Endothelial cell of umbilical vein (primary cell): ENCODE measurements at regions not wholly inside any gene's neighbourhood (a gene's known extent, or its start where the extent isn't known, plus 50 kb on each side); places are given as distances from the start of the nearest gene placed in this dataset.
A peak's percentile ranks its signal among the peaks of the same experiment; 100 is the strongest.

Experiments
- BruUV-seq: library from RNA; stranded (reverse); fragments of 400-500 nt; replicated peaks from 2 replicates; lab custom pipeline; 2021; lab: Mats Ljungman, UMichigan
- CTCF ChIA-PET: fragments of 300-600, 350-600 bp; sonication (Branson Sonifier 250); formaldehyde crosslinking; loops from one replicate; lab custom pipeline; 2021; ENCODE audit warnings: antibody characterized with exemption, inconsistent platforms; lab: Charles Lee
- POLR2A ChIA-PET: fragments of 300-600, 350-600 bp; sonication (Branson Sonifier 250); formaldehyde crosslinking; loops from one replicate; lab custom pipeline; 2021; ENCODE audit warnings: antibody characterized with exemption, inconsistent platforms; lab: Charles Lee
- DNase-seq: peaks from one replicate; pipeline ENCODE4 v3.0.0-alpha.2; 2011; ENCODE audit warnings: low read depth, low spot score
- FAIRE-seq: peaks from 2 replicates; lab custom pipeline; 2011; peaks lifted over from hg19 to GRCh38; lab: Jason Lieb, UNC
- H2AFZ ChIP-seq: 2 replicates; pipeline ENCODE4 v1.6.0; 2012; ENCODE audit warnings: low read depth, low read length, control low read depth, inconsistent platforms
- H3K27ac ChIP-seq: 2 replicates; pipeline ENCODE4 v1.5.1; 2011; ENCODE audit warnings: low read depth, mild to moderate bottlenecking, control low read depth, low read length, moderate library complexity; ENCODE audit not compliant: insufficient read depth
- H3K27me3 ChIP-seq, 2 experiments: 2 replicates each; pipeline versions ENCODE4 v1.6.0 to v1.6.1; 2011; ENCODE audit warnings: low read length in 2 of 2, mixed read lengths in 1 of 2; ENCODE audit not compliant: control insufficient read depth in 2 of 2, insufficient read depth in 2 of 2
- H3K36me3 ChIP-seq, 2 experiments: 2 replicates in 1 of 2; 3 replicates in 1 of 2; pipeline ENCODE4 v1.5.1; 2011; ENCODE audit warnings: low read length in 2 of 2, mild to moderate bottlenecking in 1 of 2, moderate library complexity in 1 of 2; ENCODE audit not compliant: control insufficient read depth in 2 of 2, insufficient read depth in 2 of 2; ENCODE audit errors: extremely low read depth in 1 of 2
- H3K4me1 ChIP-seq: 3 replicates; pipeline ENCODE4 v1.5.1; 2011; ENCODE audit warnings: mild to moderate bottlenecking, low read length; ENCODE audit not compliant: control insufficient read depth, insufficient read depth; ENCODE audit errors: extremely low read depth
- H3K4me2 ChIP-seq: 2 replicates; pipeline ENCODE4 v1.6.1; 2011; ENCODE audit warnings: low read length, control low read depth, mixed read lengths; ENCODE audit not compliant: insufficient read depth
- H3K4me3 ChIP-seq, 3 experiments: fragments of 200-600 bp in 1 of 3; sonication (generic), shearing (Covaris generic) in 1 of 3; replicated peaks in 1 of 3; 2 replicates each; pipeline ENCODE4 v1.5.1; 2011 to 2016; ENCODE audit warnings: control low read depth in 3 of 3, low read length in 3 of 3, mild to moderate bottlenecking in 2 of 3, inconsistent platforms in 1 of 3, low read depth in 1 of 3, moderate library complexity in 1 of 3; ENCODE audit not compliant: insufficient read depth in 1 of 3
- H3K79me2 ChIP-seq: 2 replicates; pipeline ENCODE4 v1.6.0; 2012; ENCODE audit warnings: low read length, inconsistent platforms; ENCODE audit not compliant: control insufficient read depth, insufficient read depth
- H3K9ac ChIP-seq: replicated peaks from 2 replicates; pipeline ENCODE3; 2011; ENCODE audit warnings: low read length, control low read depth; ENCODE audit not compliant: insufficient read depth; ENCODE audit errors: extremely low read depth
- H3K9me1 ChIP-seq: replicated peaks from 3 replicates; pipeline ENCODE4 v1.6.0; 2011; ENCODE audit warnings: mild to moderate bottlenecking, low read length; ENCODE audit not compliant: control insufficient read depth, insufficient read depth; ENCODE audit errors: extremely low read depth
- H3K9me3 ChIP-seq: replicated peaks from 2 replicates; pipeline ENCODE4 v1.5.1; 2012; ENCODE audit warnings: low read length, inconsistent platforms; ENCODE audit not compliant: control insufficient read depth, insufficient read depth
- H4K20me1 ChIP-seq: replicated peaks from 2 replicates; pipeline ENCODE3; 2011; ENCODE audit warnings: mild to moderate bottlenecking, low read length; ENCODE audit not compliant: control insufficient read depth, insufficient read depth; ENCODE audit errors: extremely low read depth
- EZH2 ChIP-seq: IDR thresholded peaks from 2 replicates; pipeline ENCODE4 v1.6.1; 2012; ENCODE audit warnings: borderline replicate concordance, low read depth, mild to moderate bottlenecking, moderate library complexity, low read length, inconsistent platforms; ENCODE audit not compliant: severe bottlenecking
- FOS ChIP-seq: IDR thresholded peaks from 2 replicates; pipeline ENCODE4 v1.6.1; 2011; ENCODE audit warnings: mild to moderate bottlenecking, low read length, moderate library complexity, borderline replicate concordance; ENCODE audit not compliant: insufficient read depth
- JUN ChIP-seq: IDR thresholded peaks from 2 replicates; pipeline ENCODE4 v1.6.1; 2011; ENCODE audit warnings: borderline replicate concordance, low read depth; ENCODE audit not compliant: insufficient read length, insufficient read depth
- POLR2A ChIP-seq: IDR thresholded peaks from 2 replicates; pipeline ENCODE4 v1.6.1; 2012; ENCODE audit warnings: low read depth, mild to moderate bottlenecking, control low read depth, low read length
- dilution Hi-C: fragments of 300-500 bp; cut with MboI; formaldehyde crosslinking; loops from one replicate; pipeline ENCODE4 v1.15.0; 2019; ENCODE audit warnings: low sequenced_read_pairs; ENCODE audit not compliant: extremely low pct_ligation_motif_present
- intact Hi-C: fragments of 100-400 bp; cut with micrococcal nuclease; formaldehyde crosslinking; loops from one replicate; pipeline ENCODE4 v1.10.0; 2022
- TF ChIP-seq, protein P1 (sequence below): IDR thresholded peaks from 2 replicates; pipeline ENCODE4 v1.6.1; 2011; ENCODE audit not compliant: insufficient read depth, insufficient read length
- TF ChIP-seq, protein P2 (sequence below), 2 donors: IDR thresholded peaks; 1 replicate in 1 of 2; 2 replicates in 1 of 2; pipeline ENCODE4 v1.5.1; 2011; ENCODE audit warnings: low read length in 2 of 2, mild to moderate bottlenecking in 2 of 2, moderate library complexity in 2 of 2, control low read depth in 1 of 2, inconsistent platforms in 1 of 2, low read depth in 1 of 2; ENCODE audit not compliant: insufficient read depth in 1 of 2; ENCODE audit errors: extremely low read depth in 1 of 2

DNA sequence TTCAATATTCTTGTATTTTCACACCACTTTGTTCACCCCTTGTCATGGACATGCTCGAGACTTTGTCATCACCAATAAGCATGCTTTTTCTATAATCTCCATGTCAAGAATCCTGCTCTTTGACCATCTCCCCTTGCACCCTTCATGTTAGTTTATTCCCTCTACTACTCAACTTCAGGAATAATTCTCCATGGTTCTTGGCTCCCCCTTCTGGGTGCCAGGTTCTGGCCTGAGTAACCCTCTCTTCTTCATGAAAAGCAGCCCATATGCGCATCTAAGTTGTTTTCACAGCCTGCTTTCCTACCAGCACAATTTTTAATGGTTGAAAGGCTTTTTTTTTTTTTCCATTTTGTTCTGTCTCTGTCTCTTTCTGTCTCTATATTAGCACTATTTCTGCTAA lies 160.7 kb downstream of the LEPR start:
- intact Hi-C loops, result loop anchor here (5.0 kb wide), 1 partner anchor 344 kb away; no protein-coding TSS in a partner anchor
- CTCF ChIA-PET, result interaction anchor here (1.4 kb wide), 1 partner anchor 150 kb away, joined by 6 read pairs; no protein-coding TSS in a partner anchor

More for the DNA sequence above, 160.7 kb downstream of the LEPR start:
- Histone ChIP-seq H3K79me2 (no peaks in the 10 kb centered on the region), H3K27ac (no peak overlapping the region), H3K27me3 (no peaks in the 10 kb centered on the region), H3K4me3 (no peak overlapping the region), H3K4me1 (no peaks in the 10 kb centered on the region), H3K36me3 (no peaks in the 10 kb centered on the region), H4K20me1 (no peaks in the 10 kb centered on the region), H3K4me2 (no peak overlapping the region), H3K9ac (no peak overlapping the region), H3K9me3 (no peaks in the 10 kb centered on the region), H2AFZ (no peak overlapping the region), H3K9me1 (no peaks in the 10 kb centered on the region)
- peak; percentile 40 for FAIRE-seq
- DNase-seq, result peak; percentile 36
- TF ChIP-seq POLR2A (no peak), FOS (no peak), EZH2 (no peak), JUN (no peak)
- TF ChIP-seq, protein P1, sequence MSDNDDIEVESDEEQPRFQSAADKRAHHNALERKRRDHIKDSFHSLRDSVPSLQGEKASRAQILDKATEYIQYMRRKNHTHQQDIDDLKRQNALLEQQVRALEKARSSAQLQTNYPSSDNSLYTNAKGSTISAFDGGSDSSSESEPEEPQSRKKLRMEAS, result no peak
- TF ChIP-seq, protein P2, sequence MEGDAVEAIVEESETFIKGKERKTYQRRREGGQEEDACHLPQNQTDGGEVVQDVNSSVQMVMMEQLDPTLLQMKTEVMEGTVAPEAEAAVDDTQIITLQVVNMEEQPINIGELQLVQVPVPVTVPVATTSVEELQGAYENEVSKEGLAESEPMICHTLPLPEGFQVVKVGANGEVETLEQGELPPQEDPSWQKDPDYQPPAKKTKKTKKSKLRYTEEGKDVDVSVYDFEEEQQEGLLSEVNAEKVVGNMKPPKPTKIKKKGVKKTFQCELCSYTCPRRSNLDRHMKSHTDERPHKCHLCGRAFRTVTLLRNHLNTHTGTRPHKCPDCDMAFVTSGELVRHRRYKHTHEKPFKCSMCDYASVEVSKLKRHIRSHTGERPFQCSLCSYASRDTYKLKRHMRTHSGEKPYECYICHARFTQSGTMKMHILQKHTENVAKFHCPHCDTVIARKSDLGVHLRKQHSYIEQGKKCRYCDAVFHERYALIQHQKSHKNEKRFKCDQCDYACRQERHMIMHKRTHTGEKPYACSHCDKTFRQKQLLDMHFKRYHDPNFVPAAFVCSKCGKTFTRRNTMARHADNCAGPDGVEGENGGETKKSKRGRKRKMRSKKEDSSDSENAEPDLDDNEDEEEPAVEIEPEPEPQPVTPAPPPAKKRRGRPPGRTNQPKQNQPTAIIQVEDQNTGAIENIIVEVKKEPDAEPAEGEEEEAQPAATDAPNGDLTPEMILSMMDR (IDR thresholded peaks at IDR 0.05; ENCODE audit: extremely low read depth in 1 of 2, insufficient read depth in 1 of 2, low read depth in 1 of 2, low read length in 2 of 2), result no peak
- no TSS peak for BruUV-seq
- dilution Hi-C loops, result no loop called here
- POLR2A ChIA-PET, result no interaction called here
